Left renal pelvis (tissue), 4 donors: ENCODE measurements at regions not wholly inside any gene's neighbourhood (a gene's known extent, or its start where the extent isn't known, plus 50 kb on each side); places are given as distances from the start of the nearest gene placed in this dataset.

Source experiments
- DNase-seq, 4 donors: peaks; one replicate each; pipeline ENCODE4 v3.0.0-alpha.2; 2013; ENCODE audit warnings: low read depth in 4 of 4, low spot score in 3 of 4

GRCh38 chr1:195941795-195942194 is 666.4 kb downstream of the KCNT2 start:
- DNase-seq = no peak

GRCh38 chr1:195941314-195941713 is 666.9 kb downstream of the KCNT2 start:
- DNase-seq = no peak

DNA sequence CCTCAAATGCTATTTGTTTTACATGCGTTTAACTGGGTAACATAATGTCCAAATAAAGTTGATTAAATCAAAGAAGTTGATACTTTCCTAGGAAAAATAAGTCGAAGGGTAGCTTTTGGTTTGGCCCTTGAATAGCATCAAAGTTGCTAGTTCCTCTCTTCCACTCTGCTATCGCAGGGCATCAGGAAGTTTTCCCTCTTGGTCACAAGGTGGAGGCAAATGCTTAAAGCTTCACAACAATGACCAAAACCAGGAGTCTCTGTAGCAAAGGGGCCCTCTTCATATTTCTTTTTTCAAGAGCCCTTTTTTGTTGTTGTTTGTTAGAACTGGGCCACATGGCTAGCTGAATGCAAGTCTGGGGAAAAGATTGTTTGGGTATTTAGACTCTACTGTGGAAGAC is 668.4 kb downstream of the KCNT2 start:
- no peak for DNase-seq

- peak in 1 of 4 donors; percentile 1 for DNase-seq
Measured at GRCh38 chr1:195934817-195935553, 673.3 kb downstream of the KCNT2 start.

- DNase-seq = no peak
Measured at GRCh38 chr1:195933835-195934234, 674.4 kb downstream of the KCNT2 start.

DNA sequence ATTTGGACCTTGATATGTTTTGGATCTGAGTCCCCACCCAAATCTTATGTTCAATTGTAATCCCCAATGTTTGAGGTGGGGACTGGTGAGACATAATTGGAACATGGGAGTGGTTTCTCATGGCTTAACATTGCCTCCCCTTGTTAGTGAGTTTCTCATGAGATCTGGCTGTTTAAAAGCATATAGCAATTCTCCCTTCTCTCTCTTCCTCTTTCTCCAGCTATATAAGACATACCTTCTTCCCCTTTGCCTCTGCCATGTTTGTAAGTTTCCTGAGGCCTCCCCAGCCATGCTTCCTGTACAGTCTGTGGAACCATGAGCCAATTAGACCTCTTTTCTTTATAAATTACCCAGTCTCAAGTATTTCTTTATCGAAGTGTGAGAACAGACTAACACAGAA is 692.4 kb downstream of the KCNT2 start:
- DNase-seq = no peak

GRCh38 chr1:195909061-195909460 is 699.2 kb downstream of the KCNT2 start:
- DNase-seq = no peak

GRCh38 chr1:195908121-195908520 is 700.1 kb downstream of the KCNT2 start:
- DNase-seq = no peak

DNA sequence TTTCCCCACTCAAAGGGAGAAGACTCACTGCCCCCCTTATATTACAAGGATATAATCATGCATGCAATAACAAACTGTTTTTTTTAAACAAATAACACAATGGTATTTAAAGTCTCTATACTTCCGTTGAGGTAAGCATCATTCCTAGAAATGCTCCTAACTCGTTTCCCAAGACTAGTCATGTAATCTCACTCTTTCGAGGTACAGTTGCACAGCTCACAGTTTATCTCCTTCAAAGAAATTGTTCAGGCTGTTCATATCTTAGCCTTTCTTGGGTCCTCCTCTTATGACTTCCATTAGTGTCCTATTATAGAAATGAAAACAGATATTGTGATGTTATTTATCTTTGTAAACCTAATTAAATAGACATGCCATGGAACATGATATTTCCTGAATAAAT is 705.0 kb downstream of the KCNT2 start:
- no peak for DNase-seq

GRCh38 chr1:195902779-195903178 is 705.5 kb downstream of the KCNT2 start:
- no peak for DNase-seq

DNA sequence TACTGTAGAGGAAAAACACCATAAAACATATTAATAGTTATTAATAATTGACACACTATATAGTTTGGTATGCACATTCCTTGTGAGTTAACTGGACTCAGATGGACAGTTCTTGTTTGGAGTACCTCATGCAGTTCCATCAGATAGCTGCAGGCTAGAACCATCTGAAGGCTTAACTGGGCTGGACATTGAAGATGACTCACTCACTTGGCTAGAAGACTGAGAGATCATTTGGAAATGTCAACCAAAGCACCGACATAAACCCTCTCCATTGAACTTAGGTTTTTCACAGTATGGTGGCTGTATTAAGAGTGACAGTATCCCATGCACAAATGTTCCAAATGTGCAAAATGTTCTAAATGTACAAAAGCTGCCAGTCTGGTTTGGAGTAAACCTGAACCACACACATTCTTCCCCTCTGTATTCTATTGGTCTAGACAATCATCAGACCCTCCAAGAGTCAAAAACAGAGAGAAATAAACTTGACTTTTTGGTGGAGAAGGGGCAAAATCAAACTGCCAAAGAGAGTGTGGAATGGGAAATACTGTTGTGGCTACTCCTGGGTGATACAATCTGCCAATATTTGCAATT is 708.4 kb downstream of the KCNT2 start:
- no peak for DNase-seq

DNA sequence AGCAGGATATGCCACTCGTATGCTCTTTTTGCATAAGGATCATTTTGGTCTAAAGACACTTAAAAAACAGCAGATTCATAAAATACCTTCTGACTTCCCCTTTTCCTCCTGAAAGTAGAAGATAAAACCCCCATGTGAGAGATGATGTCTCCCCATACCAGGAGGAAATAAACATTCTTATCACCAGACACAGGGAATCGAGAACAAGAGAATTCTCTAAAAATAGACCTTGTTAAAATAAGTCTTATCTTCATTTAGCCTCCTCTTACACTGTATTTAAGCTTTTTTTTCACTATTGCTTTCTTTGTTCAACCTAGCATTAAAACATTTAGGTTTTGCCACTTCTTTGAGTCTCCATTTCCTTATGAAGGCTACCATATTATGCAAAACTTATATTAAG is 709.3 kb downstream of the KCNT2 start:
- DNase-seq = no peak

GRCh38 chr1:195898373-195898772 is 709.9 kb downstream of the KCNT2 start:
- no peak for DNase-seq

DNA sequence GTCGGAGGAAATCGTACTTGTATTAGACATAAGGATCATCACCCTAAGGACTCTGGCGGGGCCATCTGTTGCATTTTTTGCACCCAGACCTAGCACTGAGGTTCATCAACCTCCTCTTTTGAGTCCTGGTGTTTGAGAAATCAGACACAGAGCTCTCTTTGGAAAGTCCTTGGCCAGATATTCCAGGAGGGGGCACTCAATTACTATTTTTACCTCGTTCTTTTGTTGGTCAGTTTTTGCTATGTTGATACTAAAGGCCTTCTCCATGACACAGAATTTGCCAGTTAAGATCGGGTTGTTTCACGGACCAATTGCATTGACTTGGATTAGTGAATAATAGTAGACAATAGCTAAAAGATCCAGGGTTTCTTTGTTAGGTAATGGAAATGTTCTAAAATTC is 711.2 kb downstream of the KCNT2 start:
- DNase-seq = no peak

DNA sequence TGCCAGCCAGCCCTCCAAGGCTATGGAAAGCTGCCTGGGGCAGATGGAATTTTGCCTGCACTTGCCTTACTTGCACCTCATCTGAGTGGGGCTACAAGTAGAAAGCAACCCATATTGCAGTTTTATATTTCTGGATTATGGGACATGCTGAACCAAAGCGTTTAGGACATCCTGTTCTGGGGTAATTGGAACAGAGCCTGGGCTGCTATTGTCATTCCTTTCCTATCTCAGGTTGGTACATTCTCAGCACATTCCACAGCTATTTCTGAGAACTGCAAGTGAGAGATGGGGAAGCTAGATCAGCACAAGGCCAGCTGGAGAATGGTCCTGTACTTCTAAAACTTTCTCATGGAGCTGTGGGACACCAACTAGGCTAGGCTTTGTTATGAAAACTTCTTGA is 713.8 kb downstream of the KCNT2 start:
- no peak for DNase-seq

- no peak for DNase-seq
Measured at GRCh38 chr1:195886000-195886399, 722.2 kb downstream of the KCNT2 start.

GRCh38 chr1:195878478-195878877 is 729.8 kb downstream of the KCNT2 start:
- DNase-seq = no peak

DNA sequence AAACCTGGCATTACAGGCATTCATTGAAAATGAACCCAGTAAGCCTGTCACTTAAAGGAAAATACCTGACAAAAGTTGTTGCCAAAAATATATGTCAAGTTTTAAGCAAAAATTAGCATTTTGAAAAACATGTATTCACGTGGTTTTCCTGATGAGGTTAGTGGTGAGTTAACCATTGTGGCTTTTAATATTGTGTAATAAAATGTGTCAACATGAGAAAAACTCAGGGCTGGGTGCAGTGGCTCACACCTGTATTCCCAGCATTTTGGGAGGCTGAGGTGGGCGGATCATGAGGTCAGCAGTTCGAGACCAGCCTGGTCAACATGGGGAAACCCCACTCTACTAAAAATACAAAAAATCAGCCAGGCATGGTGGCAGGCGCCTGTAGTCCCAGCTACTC is 731.4 kb downstream of the KCNT2 start:
- no peak for DNase-seq

DNA sequence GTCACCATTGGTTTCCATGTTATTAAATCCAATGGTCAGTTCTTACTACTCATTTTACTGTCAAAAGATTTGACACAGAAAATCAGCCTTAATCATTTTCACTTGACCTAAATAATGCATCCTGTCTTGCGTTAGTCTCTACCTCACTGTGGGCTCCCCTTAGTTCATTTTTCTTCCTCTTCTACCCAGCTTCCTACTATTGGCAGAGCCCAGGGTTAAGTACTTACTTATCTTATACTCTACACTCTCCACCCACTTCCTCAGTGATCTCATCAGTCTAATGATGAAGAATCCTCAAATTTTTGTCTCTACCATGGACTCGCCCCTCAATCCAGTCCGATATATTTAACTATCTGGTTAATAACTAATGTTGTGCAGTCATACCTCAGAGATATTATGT is 735.9 kb downstream of the KCNT2 start:
- no peak for DNase-seq

- no peak for DNase-seq
Measured at GRCh38 chr1:195867638-195868037, 740.6 kb downstream of the KCNT2 start.

- DNase-seq = no peak
Measured at GRCh38 chr1:195866781-195867222, 741.4 kb downstream of the KCNT2 start.

DNA sequence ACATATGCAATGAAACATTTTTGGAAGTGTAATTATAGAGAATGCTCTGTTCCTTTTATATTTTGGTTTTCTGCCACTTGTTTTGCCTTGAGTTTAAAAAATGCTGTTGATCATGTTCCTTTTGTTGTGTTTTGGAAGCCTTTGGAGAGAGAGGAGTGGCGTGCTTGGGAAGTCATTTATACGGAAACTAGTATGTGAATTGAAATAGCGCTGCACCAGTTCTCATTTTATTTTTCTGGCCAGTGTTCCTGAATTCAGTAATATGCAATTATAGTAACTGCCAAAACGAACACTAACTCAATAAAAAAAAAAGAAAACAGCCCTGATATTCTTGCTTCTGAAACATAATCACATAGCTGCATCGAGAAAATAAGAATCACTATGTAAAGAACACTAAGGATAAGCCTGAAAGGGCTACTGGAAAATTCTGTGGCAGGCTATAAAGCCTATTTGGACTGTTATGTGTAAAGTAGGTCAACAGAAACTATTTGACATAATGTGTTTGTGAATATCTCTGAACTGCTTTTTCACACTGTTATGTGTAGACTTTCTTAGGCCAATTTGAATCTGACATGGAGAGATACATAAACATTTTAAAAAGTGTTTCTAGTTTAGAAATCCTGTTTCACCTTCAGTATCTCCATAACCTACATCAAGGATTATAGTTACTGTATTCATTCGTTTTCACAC is 742.0 kb downstream of the KCNT2 start:
- DNase-seq = no peak
